GM19043 (cell line): ENCODE measurements at regions not wholly inside any gene's neighbourhood (a gene's known extent, or its start where the extent isn't known, plus 50 kb on each side); places are given as distances from the start of the nearest gene placed in this dataset.
"Not testable (repeated sequence)": the region's sequence is repeated elsewhere in the genome, so short reads cannot be mapped to it uniquely, and the experiment has no call there.

Experiments used
- ATAC-seq: cut with Tn5 transposase; IDR thresholded peaks from one replicate; pipeline ENCODE4 v1.9.1; 2021; ENCODE audit warnings: low read depth; ENCODE audit not compliant: unreplicated experiment

DNA sequence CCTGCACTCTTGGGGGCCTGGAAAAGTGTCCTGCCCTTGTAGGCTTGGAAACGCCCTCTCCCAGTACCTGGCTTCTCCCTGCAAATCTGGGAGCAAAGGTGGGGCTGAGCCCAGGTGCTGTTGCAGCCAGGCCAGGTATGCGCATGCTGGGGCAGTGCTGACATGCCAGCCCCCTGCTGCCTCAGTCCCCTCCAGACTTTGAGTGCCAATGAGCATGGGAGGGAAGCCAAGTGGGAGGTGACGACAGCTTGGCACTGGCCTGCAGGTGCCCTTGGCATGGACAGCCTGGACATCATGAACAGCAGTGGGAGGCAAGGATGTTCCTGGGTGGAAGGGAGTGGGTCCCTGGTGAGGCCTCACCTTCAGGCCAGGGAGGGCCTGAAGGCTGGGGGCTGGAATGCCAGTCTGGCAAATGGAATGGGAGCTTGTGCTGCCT lies 1494.4 kb upstream of the NUDT12 start:
- ATAC-seq, result no peak

DNA sequence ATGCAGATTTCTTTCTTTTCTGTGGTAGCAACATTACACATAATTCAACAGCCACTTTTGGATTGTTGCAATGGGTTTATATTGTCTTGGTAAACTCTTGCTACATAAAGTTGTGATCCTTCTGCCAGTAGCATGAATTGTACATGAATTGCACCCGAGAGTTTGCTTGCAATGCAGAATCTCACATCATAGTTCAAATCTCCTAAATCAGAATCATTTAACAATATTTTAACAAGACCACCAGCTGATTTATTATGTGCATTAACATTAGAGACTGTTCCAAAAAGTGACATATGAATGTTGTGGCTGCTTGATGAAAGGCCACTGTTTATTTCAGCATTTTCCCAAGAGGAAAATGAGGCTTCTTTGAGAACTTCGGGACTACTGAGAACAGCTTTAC lies 1491.8 kb upstream of the NUDT12 start:
- ATAC-seq, result no peak

DNA sequence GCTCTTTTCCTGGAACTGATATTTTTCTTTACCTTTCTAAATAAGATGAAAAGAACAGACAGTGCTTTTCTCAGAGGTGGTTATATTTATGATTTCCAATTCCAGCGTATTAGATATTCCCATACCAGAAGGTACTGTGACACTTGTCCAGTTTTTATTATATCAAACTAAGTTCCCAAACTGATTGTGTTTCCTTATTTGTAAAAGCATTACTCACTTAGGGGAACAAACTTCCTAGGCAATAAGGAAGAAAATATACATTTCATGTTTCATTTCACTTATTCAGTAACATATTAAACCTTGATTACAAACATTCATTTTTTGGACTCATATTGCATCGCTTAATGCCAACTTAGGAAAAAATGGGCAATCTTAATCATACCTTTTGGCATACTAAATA lies 1480.0 kb upstream of the NUDT12 start:
- ATAC-seq, result no peak

DNA sequence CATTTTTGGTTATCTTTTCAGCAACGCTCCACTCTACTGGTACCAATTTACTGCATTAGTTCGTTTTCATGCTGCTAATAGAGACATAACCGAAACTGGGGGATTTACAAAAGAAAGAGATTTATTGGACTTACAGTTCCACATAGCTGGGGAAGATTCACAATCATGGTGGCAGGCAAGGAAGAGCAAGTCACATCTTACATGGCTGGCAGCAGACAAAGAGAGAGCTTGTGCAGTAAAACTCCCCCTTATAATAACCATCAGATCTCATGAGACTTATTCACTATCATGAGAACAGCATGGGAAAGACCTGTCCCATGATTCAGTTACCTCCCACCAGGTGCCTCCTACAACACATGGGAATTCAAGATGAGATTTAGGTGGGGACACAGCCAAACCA lies 1474.2 kb upstream of the NUDT12 start:
- not testable (repeated sequence) for ATAC-seq

DNA sequence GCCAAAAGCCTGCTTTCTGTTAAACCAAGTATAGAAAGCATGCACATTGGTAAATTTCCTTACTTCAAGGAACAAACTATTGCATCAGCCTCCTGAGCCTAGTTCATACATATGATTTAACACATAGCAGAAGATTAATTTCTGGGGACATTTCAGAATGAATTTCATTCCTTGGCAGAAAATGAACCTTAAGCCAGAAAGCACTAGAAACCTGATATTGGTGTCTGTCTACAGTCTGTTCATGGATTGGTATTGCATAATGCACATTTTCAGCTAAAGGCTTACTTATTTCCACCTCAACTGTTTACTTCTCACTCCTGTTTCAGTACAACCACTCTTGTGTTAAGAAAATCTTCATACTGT lies 1471.8 kb upstream of the NUDT12 start:
- ATAC-seq, result no peak

DNA sequence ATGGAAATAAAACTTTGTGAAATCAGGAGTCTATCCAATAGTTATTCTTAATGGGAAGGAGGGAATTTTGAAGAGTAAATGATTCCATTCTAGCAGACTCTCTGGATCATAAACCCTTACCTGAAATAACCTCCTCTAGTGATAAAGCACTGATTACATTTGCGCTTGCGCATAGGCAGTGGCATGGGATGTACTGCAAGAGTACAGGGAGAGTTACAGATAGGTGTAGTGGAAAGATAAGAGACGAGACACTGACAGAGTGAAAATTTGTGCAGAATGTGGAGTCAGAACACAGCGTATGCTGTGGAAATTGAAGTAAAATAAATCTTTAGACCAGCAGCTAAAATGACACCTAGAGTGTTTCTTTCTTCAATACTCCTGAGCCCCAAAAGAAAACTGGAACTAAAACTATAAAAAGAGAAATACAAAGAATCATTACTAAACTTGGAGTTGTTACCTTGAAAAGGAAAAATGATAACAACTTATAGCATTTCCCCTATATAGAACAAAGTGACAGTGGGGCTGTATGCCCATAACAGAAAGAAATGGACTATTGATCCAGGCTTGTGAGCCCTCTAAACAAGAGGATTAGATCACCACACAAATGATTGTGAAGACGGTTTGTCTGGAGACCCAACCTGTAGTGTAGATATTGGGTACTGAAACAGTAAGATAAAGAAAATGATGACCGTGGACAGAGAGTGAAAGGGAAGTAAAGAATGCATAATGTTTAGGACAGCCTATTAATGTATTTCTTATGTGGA lies 1471.2 kb upstream of the NUDT12 start:
- ATAC-seq, result no peak

DNA sequence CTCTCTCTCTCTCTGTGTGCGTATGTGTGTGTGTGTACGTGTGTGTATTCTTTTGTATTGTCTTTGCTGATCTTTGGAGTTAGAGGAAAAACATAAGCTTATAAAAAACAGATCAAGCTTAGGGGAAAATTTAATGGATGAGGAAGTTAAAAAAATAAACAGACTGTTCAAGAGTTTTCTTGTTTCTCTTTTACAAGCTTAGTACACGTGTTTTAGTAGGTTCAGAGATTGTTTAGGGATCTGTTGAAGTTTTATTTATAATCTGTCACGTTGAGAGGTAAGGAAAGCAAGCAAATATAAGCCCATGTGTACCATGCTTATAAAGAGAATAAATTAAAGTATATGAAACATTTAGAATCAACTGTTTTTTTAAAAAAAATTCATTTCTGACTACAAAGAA lies 1470.3 kb upstream of the NUDT12 start:
- ATAC-seq, result no peak

DNA sequence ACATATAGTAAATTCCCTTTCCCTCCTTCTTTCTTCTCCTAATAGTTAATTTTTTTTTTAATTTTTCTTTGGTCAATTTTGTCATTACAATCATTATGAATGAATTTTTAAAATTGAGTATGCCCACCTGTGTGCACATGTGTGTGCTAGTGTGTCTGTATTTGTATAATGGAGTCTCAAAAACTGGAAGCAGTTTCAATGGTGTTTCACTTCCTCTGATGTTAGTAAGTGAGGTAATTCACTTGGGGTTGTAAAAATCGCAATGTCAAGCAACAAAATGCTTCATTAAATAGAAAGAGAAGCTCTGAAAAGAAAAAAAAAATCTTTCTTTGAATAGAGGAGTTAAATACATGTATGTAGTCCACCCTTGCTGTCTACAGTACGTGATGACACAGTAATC lies 1467.6 kb upstream of the NUDT12 start:
- ATAC-seq, result no peak

DNA sequence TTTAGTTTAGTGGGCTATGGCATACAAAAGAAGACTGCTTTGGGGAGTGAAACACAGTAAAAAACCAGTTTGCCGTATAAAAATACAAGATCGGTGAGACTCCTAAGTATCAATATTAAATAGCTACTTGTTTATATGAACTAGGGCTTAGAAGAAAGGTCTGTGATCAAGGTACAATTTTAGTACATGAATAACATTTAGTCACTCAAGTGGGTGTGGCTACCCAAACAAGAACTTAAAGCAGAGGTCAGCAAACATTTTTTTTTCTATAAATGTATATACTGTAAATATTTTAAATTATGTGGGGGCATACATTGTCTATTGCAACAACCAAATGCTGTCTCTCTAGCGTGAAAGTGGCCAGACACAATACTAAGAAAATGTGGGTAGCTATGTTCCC lies 1452.5 kb upstream of the NUDT12 start:
- ATAC-seq, result no peak

DNA sequence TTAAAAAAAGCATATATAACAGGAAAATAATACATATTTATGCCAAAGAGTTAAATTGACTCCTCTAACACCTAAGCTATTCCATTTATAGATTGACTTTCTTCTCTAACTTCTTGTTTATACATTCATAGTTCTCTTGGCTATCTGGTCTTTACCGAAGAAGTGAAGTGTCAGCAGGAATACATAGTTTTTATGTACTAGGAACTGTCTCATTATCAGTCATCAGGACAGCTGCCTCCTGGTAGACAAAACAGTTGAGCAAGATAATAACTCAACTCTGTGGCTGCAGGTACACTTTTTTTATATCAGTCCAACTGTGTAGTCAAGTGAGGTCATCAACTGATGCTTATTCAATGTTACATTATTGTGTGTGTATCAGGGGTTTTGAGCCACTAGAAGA lies 1436.0 kb upstream of the NUDT12 start:
- ATAC-seq, result no peak

DNA sequence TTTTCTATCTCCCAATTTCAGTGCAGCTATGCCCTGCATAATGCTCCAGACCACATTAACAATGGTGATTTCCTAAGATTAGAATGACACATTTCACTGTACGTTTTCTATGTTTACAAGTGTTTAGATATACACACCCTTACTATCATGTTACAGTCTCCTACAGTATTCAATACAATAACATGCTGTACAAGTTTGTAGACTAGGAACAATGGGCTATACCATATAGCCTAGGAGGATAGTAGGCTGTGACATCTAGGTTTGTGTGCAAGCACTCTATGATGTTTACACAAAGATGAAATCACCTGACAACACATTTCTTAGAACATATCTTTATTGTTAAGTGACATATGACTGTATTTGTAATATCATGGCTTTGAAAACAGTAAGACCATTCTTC lies 1435.6 kb upstream of the NUDT12 start:
- no peak for ATAC-seq

DNA sequence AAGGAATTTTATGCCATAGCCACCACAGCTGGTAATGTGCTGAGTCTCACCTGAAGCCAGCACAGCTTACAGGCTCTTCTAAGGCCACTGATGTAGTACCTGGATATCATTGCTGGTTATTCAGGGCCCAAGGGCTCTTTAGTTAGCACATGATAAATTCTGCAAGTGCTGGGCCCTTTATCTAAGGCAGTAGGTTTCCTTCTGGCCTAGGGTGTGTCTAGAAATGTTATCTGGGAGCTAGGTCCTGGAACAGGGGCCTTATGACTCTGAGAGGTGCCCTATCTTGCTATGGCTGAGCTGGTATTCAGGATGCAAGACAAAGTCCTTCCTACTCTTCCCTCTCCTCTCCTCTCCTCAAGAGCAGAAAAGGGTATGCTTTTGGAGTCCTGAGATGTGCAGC lies 1424.5 kb upstream of the NUDT12 start:
- ATAC-seq, result no peak

DNA sequence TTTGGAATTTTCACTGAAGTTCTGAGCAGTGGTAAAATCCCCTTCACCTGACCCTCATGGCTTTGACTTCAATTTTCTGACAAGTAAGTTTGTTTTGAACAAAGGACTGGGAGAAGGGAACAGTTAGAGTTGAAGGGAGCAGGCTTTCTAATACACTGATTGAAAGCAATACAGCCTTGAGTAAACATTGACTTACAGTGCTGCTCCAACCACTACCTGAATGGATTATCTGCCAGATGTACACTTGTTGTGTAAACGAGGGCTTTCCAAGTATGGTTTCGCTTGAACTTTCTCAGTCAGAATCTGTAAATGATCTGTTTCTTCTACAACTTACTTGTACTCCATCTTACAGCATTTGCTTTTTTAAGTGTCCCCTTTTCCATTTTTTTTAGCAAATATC lies 1414.9 kb upstream of the NUDT12 start:
- ATAC-seq, result no peak

DNA sequence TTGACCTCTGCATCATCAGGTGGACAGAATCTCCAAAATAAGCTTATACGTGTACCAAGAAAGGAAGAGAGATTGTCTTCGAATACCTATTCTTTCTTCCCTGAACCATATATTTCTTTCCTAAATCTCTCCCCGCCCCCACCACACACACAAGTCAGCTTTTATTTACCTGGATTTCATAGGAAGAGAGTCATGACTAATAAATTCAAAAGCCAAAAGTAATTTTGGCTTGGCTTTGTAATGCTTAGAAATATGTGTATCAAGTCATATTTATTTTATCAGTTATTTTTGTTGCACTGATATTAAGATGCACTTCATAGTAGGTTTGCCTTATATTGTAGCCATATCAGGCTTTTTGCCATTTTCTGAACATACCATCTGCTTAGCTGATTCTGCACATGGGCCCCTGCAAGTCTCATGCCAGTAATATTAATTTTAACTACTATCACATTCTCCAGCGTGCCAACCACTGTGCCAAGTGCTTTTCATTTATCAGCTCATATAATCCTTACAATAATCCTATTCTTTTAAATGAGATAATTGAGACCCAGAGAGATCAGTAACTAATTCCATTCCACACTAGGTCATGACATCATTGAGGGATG lies 1405.3 kb upstream of the NUDT12 start:
- no peak for ATAC-seq

DNA sequence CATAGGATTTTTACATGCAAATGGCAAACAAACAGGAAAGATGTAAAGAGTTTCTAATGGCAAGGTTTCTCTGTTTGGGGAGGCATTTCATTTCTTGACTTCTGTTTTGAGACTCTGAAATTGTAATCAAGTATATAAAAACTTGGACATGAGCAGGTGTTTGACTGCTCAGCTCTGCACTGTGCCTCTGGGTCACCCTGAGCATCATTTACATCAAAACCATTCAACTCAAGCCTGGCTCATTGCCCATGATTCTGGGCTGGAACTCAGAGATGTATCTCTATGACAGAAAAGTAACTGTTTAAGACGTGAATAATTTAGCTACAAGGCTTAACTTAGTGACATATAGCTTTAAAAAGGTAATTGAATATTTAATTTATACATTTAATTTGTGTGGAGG lies 1402.4 kb upstream of the NUDT12 start:
- no peak for ATAC-seq

DNA sequence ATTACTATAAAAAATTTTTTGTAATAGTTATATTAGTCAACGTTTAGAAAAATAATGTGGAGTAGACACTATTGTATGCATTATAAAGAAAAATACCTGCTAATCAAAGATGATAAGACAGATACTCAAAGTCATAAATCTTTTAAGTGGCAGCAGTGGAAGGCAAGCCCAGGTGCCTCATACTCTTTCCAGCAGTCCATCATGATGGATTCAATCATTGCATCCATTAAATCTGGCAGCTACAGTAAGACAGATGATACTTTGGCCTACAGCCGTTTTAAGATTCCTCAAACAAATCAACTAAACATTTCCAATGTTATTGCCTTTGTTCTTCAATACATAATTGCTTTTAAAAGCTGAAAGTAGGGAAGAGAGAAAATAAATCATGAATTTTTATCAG lies 1392.9 kb upstream of the NUDT12 start:
- no peak for ATAC-seq

DNA sequence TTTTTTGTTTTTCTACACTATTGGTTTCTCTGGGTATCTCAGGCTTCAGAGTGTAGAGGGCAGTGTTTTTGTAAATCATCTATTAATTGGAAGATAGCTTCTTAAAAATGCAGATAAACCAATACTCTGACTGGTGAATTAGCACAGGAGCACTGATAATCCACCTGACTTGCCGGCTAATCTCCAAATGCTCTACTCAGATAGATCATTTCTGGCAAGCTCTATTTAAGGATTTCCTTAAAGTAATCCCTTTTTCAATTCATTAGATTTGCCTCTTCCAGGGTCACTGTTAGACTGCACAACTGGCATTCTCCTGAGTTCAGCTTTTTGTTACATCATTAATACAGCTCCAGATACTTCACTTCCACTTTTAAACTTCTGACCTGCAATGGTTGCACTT lies 1390.3 kb upstream of the NUDT12 start:
- ATAC-seq, result no peak

DNA sequence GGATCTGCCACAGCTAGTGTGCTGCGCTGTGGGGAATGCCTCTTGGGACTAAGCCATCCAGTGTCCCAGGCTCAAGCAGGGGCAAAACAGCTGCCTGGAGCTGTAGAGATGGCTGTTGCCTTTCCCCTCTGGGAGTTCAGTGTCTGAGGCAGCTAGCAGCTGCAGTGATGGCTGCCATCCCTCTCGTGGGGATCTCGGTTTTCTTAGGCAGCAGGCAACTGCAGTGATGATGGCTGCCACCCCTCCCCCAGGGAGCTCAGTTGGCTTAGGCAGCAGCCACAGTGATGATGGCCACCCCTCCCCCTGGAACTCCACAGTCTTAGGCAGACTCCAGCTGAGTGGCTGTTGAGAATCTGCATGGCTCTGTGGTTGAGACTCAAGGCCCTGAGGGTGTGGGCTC lies 1389.2 kb upstream of the NUDT12 start:
- no peak for ATAC-seq

DNA sequence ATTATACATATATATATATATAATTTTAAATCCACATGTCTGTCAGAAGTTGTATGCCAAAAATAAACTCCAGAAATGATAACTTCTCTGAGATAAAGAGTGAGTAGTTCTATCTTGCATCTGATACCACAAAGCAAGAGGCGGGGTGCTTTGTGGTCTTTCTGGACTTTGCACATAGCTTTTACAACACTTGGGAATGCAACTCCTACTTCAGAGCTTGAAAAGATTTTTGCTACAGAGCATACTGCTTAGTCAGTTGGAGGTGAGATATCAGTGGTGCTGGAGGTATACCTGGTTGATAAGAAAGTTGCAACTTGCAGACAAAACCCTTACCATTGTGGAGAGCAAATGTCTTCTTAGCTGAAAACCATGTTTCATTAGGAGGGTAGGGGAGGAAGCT lies 1384.5 kb upstream of the NUDT12 start:
- ATAC-seq, result no peak

DNA sequence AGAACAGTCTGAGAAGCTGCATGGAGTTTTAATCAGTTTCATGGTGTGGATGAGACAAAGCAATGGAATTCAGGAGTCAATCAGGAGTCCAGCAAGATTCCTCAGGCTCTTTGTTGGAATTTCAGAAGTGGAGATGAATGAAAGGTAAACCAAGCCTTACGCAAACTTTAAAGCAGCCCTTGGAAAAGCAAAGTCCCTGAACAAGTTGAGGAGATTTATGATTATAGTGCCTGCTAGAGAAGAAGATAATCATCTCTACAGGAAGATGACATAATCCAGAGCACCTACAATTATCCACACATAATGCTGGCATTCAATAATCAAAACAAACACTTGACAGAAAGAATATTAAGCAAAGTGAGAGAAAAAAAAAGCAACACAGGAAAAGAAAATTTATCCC lies 1380.1 kb upstream of the NUDT12 start:
- no peak for ATAC-seq

DNA sequence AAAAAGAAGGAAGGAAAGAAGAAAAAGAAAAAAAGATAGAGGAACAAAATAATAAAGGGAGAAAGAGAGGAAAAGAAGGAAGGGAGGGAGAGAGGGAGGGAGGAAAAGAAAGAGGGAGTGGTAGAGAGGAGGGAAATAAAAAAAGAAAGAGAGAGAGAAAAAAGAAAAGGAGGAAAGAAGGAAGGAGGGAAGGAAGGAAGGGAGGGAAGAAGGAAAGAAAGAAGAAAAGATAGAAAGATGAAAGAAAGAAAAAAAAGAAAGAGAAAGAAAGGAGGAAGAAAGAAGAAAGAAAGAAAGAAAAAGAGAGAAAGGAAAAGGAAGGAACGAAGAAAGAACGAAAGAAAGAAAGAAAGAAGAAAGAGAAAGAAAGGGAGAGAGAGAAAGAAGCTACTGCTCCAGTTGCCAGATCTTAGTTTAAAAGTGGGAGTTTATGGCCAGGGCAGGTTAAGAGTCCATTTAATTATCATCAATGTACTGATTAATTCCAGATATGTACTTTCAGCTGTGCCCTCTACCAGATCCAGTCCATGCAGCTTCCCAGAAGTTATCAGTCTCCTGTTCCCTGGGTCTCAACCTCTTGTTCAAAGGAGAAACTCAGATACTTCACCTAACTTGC lies 1378.5 kb upstream of the NUDT12 start:
- ATAC-seq, result no peak

DNA sequence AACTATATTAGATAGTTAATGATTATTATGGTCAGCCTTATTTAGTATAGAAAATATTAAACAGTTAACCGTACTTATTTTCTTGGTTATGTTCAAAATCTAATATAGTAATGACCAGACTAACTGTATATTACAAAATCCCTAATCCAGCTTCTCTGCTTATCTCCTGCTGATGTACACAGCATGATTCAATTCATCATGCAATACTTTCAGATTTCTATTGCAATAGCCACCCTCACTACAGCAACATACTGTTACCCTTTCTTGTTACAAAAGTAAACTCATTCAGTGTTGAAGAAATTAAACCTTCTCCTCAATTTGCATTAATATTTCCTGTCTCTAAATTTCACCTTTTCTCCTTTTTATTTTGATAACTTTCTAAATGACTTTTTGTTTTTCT lies 1375.0 kb upstream of the NUDT12 start:
- ATAC-seq, result no peak
